NB4 (cell line): ENCODE measurements at regions not wholly inside any gene's neighbourhood (a gene's known extent, or its start where the extent isn't known, plus 50 kb on each side); places are given as distances from the start of the nearest gene placed in this dataset.
A peak's percentile ranks its signal among the peaks of the same experiment; 100 is the strongest.

Experiments used
- DNase-seq: peaks from one replicate; pipeline ENCODE4 v3.0.0; 2010; ENCODE audit warnings: low read depth
- H3K4me3 ChIP-seq: one replicate; pipeline ENCODE4 v1.5.1; 2011; ENCODE audit warnings: mild to moderate bottlenecking, low read depth, low read length, moderate library complexity
- MYC ChIP-seq: IDR thresholded peaks from 2 replicates; pipeline ENCODE4 v1.6.1; 2011; ENCODE audit warnings: low read depth, low read length
- POLR2A ChIP-seq: IDR thresholded peaks from 2 replicates; pipeline ENCODE4 v1.6.1; 2011; ENCODE audit warnings: mild to moderate bottlenecking; ENCODE audit not compliant: insufficient read length; ENCODE audit errors: extremely low read depth
- TF ChIP-seq, protein P1 (sequence below): IDR thresholded peaks from one replicate; pipeline ENCODE4 v1.5.1; 2012; ENCODE audit warnings: low read depth, low read length
- TF ChIP-seq, protein P2 (sequence below): IDR thresholded peaks from 2 replicates; pipeline ENCODE4 v1.6.1; 2011; ENCODE audit warnings: low read depth, low read length

DNA sequence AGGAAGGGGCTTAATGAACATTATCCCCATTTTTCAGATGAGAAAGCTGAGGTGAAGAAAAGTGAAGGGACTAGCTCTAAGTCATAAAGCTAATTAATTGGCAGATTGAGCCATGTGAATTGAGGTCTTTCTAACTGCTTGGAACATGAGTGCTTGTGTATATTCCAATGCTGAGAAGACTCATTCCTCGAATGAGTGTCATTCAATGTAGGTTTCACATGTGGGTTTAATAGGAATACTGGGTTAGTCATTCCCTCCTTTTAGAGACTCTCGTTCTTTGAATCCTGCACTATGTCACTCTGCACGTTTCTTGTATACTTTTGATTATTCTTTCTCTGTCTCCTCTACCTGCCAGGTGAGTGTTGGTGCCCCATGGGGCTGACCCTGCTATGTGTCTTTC is 218.2 kb downstream of the HRH4 start:
- TF ChIP-seq POLR2A (no peak), MYC (no peak)
- TF ChIP-seq, protein P1, sequence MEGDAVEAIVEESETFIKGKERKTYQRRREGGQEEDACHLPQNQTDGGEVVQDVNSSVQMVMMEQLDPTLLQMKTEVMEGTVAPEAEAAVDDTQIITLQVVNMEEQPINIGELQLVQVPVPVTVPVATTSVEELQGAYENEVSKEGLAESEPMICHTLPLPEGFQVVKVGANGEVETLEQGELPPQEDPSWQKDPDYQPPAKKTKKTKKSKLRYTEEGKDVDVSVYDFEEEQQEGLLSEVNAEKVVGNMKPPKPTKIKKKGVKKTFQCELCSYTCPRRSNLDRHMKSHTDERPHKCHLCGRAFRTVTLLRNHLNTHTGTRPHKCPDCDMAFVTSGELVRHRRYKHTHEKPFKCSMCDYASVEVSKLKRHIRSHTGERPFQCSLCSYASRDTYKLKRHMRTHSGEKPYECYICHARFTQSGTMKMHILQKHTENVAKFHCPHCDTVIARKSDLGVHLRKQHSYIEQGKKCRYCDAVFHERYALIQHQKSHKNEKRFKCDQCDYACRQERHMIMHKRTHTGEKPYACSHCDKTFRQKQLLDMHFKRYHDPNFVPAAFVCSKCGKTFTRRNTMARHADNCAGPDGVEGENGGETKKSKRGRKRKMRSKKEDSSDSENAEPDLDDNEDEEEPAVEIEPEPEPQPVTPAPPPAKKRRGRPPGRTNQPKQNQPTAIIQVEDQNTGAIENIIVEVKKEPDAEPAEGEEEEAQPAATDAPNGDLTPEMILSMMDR, result no peak
- TF ChIP-seq, protein P2, sequence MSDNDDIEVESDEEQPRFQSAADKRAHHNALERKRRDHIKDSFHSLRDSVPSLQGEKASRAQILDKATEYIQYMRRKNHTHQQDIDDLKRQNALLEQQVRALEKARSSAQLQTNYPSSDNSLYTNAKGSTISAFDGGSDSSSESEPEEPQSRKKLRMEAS, result no peak
- no peak overlapping the region for H3K4me3 ChIP-seq
- no peak for DNase-seq

DNA sequence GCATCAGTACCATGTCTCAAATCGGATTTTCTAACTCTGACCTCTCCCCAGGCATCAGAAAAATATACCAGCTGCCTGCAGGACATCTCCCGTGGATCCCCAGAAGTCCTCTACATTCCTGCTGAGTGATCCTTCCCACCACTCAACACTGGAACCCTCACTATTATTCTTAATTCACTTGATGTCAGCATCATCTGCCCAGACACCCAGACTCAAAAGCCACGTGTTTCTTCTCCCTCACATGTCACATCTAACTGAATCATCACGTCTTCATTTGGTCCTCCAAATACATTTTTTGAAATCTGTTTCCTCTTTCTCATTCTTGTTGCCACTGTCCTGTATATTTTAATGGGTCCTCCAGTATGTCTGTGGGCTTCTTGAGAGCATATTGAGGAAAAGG is 218.6 kb downstream of the HRH4 start:
- no peak overlapping the region for H3K4me3 ChIP-seq
- TF ChIP-seq, protein P1, result no peak
- no peak for TF ChIP-seq MYC
- no peak for TF ChIP-seq POLR2A
- TF ChIP-seq, protein P2, result no peak
- no peak for DNase-seq

DNA sequence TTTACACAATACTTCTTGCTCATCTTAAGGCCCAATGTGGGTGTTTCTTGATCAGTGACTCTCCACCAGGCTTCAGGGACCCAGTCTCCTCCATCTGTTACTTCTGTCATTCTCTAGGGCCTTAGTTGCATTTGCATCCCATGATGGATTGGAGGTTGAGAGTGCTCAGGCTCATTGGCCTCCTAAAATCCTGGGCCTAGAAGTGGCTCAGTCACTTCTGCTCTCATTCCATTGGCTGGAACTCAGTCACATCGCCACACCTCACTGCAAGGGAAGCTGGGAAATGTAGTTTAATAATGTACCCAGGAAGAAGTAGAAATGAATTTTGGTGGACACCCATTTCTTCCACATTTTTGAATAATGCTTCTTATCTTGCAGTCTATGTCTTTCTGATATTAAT is 223.5 kb downstream of the HRH4 start:
- no peak overlapping the region for H3K4me3 ChIP-seq
- DNase-seq, result peak; percentile 19
- TF ChIP-seq, protein P2, result no peak
- TF ChIP-seq POLR2A (no peak), MYC (no peak)
- TF ChIP-seq, protein P1, result no peak

DNA sequence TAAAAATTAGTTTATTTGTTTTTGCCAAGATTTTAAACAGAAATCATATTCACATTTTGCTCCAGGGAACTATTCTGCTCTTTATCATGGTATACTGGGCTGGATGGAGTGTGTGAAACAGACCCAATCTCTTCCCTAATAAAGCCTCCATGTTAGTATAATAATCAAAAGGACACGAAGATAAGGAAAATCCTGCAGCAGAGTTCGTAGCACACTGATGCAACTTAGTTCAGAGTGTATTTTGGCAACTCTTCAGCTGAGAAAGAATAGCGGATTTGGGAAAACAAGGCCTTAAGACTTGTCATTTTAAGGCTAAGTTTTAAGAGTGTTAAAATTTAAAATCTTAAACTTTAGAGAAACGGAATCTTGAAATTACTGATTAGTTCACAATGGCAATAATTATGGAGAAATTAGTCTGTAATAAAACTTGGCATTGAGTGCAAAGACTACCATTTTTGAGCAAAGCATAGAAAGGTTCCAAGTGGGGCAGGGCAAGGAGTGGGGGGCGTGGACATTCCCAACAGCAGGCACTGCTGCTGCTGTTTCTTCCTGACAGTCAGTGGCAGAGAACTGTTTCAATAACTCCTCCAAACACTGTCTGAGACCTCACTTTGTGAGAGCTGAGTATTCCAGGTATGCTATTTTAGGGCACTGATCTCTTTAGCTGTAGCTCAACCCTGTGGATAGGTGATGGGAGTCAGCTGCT is 225.0 kb downstream of the HRH4 start:
- TF ChIP-seq, protein P2, result no peak
- TF ChIP-seq POLR2A, result no peak
- TF ChIP-seq MYC, result no peak
- TF ChIP-seq, protein P1, result no peak
- DNase-seq, result no peak
- H3K4me3 ChIP-seq, result no peak overlapping the region

DNA sequence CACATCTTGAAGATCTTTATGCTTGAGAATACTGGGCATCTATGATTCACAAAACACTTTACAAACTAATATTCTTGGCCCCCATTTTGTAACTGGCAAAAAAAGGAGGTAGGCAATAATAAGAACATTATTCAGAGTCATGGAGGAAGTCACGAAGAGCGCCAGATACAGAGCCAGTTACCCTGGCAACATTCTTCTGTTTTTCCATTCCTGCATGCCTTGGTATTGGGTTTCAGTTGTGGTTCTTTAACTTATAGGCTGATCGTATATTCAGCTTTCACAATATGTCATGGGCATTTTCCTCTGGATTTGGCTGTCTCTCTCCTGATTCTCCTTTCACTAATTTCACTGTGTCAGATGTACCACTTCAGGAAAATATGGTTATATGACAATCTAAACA is 234.7 kb downstream of the HRH4 start:
- TF ChIP-seq, protein P1, result no peak
- no peak for TF ChIP-seq MYC
- TF ChIP-seq, protein P2, result no peak
- no peak for TF ChIP-seq POLR2A
- no peak overlapping the region for H3K4me3 ChIP-seq
- no peak for DNase-seq
